H9 (cell line): ENCODE measurements at regions not wholly inside any gene's neighbourhood (a gene's known extent, or its start where the extent isn't known, plus 50 kb on each side); places are given as distances from the start of the nearest gene placed in this dataset.

ENCODE experiments used
- DNase-seq: peaks from one replicate; pipeline ENCODE4 v3.0.0-alpha.2; 2017
- H2AFZ ChIP-seq: one replicate; pipeline ENCODE4 v1.6.1; 2013; ENCODE audit warnings: mild to moderate bottlenecking, low read length, control low read depth, moderate library complexity
- H2AK5ac ChIP-seq: 2 replicates; pipeline ENCODE4 v1.6.1; 2013; ENCODE audit warnings: low read length, control low read depth, mixed read lengths; ENCODE audit not compliant: insufficient read length
- H2BK120ac ChIP-seq: one replicate; pipeline ENCODE4 v1.6.1; 2013; ENCODE audit warnings: low read depth, mild to moderate bottlenecking, low read length, control low read depth, inconsistent platforms; ENCODE audit not compliant: poor library complexity, severe bottlenecking
- H2BK12ac ChIP-seq: 2 replicates; pipeline ENCODE4 v1.6.1; 2013; ENCODE audit warnings: low read length, control low read depth, mixed read lengths, low read depth; ENCODE audit not compliant: insufficient read length
- H2BK15ac ChIP-seq: 2 replicates; pipeline ENCODE4 v1.6.1; 2013; ENCODE audit warnings: low read depth, low read length, control low read depth
- H2BK20ac ChIP-seq: one replicate; pipeline ENCODE4 v1.6.1; 2013; ENCODE audit warnings: low read depth, mild to moderate bottlenecking, low read length, control low read depth, inconsistent platforms; ENCODE audit not compliant: poor library complexity, severe bottlenecking
- H2BK5ac ChIP-seq: 2 replicates; pipeline ENCODE4 v1.6.1; 2013; ENCODE audit warnings: low read length, control low read depth, mixed read lengths; ENCODE audit not compliant: insufficient read length
- H3K14ac ChIP-seq: 2 replicates; pipeline ENCODE4 v1.6.1; 2013; ENCODE audit warnings: low read length, control low read depth; ENCODE audit not compliant: insufficient read depth
- H3K18ac ChIP-seq: 2 replicates; pipeline ENCODE4 v1.6.1; 2013; ENCODE audit warnings: low read depth, mild to moderate bottlenecking, mixed read lengths, low read length, control low read depth; ENCODE audit not compliant: insufficient read length
- H3K23ac ChIP-seq: 2 replicates; pipeline ENCODE4 v1.6.1; 2013; ENCODE audit warnings: low read length, control low read depth, mixed read lengths, low read depth; ENCODE audit not compliant: insufficient read length
- H3K23me2 ChIP-seq: 2 replicates; pipeline ENCODE4 v1.6.1; 2013; ENCODE audit warnings: low read depth, mild to moderate bottlenecking, mixed read lengths, low read length, control low read depth; ENCODE audit not compliant: insufficient read length, poor library complexity, severe bottlenecking
- H3K27ac ChIP-seq: 2 replicates; pipeline ENCODE4 v1.5.1; 2013; ENCODE audit warnings: low read length, control low read depth, mixed read lengths, low read depth; ENCODE audit not compliant: insufficient read length
- H3K27me3 ChIP-seq: 2 replicates; pipeline ENCODE4 v1.6.1; 2013; ENCODE audit warnings: low read length, control low read depth, inconsistent platforms; ENCODE audit not compliant: insufficient read depth
- H3K4ac ChIP-seq: 2 replicates; pipeline ENCODE4 v1.6.1; 2013; ENCODE audit warnings: low read depth, mild to moderate bottlenecking, control low read depth, inconsistent platforms, low read length, moderate library complexity
- H3K4me1 ChIP-seq: 2 replicates; pipeline ENCODE4 v1.6.1; 2013; ENCODE audit warnings: low read length, control low read depth, inconsistent platforms; ENCODE audit not compliant: insufficient read depth
- H3K4me2 ChIP-seq: 2 replicates; pipeline ENCODE4 v1.6.1; 2013; ENCODE audit warnings: low read length, control low read depth, mixed read lengths; ENCODE audit not compliant: insufficient read length, insufficient read depth
- H3K56ac ChIP-seq: 2 replicates; pipeline ENCODE4 v1.6.1; 2013; ENCODE audit warnings: low read depth, mild to moderate bottlenecking, mixed read lengths, low read length, control low read depth; ENCODE audit not compliant: insufficient read length
- H3K79me1 ChIP-seq: 2 replicates; pipeline ENCODE4 v1.6.1; 2013; ENCODE audit warnings: low read depth, mild to moderate bottlenecking, moderate library complexity, low read length, control low read depth, inconsistent platforms; ENCODE audit not compliant: insufficient read depth, poor library complexity, severe bottlenecking
- H3K79me2 ChIP-seq: 2 replicates; pipeline ENCODE4 v1.6.1; 2013; ENCODE audit warnings: low read length, control low read depth, inconsistent platforms; ENCODE audit not compliant: insufficient read depth
- H3K9ac ChIP-seq: 2 replicates; pipeline ENCODE4 v1.6.1; 2013; ENCODE audit warnings: low read length, control low read depth, mixed read lengths; ENCODE audit not compliant: insufficient read length; ENCODE audit errors: extremely low read depth
- H3K9me3 ChIP-seq: one replicate; pipeline ENCODE4 v1.6.1; 2013; ENCODE audit warnings: low read depth, low read length, inconsistent platforms; ENCODE audit not compliant: control insufficient read depth
- H3T11ph ChIP-seq: one replicate; pipeline ENCODE4 v1.6.1; 2013; ENCODE audit warnings: mild to moderate bottlenecking, low read length, control low read depth, inconsistent platforms
- H4K20me1 ChIP-seq: one replicate; pipeline ENCODE4 v1.6.1; 2013; ENCODE audit not compliant: control insufficient read depth, insufficient read length, insufficient read depth
- H4K5ac ChIP-seq: 2 replicates; pipeline ENCODE4 v1.6.1; 2013; ENCODE audit warnings: low read depth, mild to moderate bottlenecking, mixed read lengths, low read length, control low read depth; ENCODE audit not compliant: insufficient read length
- H4K8ac ChIP-seq: replicated peaks from 2 replicates; pipeline ENCODE4 v1.6.1; 2013; ENCODE audit warnings: low read length, control low read depth, mixed read lengths, low read depth; ENCODE audit not compliant: insufficient read length
- H4K91ac ChIP-seq: 2 replicates; pipeline ENCODE4 v1.6.1; 2013; ENCODE audit warnings: low read depth, mild to moderate bottlenecking, moderate library complexity, mixed read lengths, low read length, control low read depth; ENCODE audit not compliant: insufficient read length
- H3K27ac Mint-ChIP-seq, 3 experiments: 2 replicates in 2 of 3; 3 replicates in 1 of 3; pipeline ENCODE4 v1.8.0; 2020 to 2021; ENCODE audit warnings: mixed read lengths in 3 of 3, mild to moderate bottlenecking in 1 of 3, moderate library complexity in 1 of 3
- H3K27me3 Mint-ChIP-seq: 2 replicates; pipeline ENCODE4 v1.8.0; 2021; ENCODE audit warnings: low read depth, mild to moderate bottlenecking, moderate library complexity, mixed read lengths
- H3K36me3 Mint-ChIP-seq, 3 experiments: 2 replicates in 2 of 3; 3 replicates in 1 of 3; pipeline ENCODE4 v1.8.0; 2020 to 2021; ENCODE audit warnings: low read depth in 3 of 3, mixed read lengths in 3 of 3; ENCODE audit not compliant: insufficient read depth in 1 of 3
- H3K4me1 Mint-ChIP-seq, 2 experiments: 2 replicates each; pipeline ENCODE4 v1.8.0; 2020; ENCODE audit warnings: mixed read lengths in 2 of 2
- H3K4me3 Mint-ChIP-seq, 2 experiments: 2 replicates in 1 of 2; 3 replicates in 1 of 2; pipeline ENCODE4 v1.8.0; 2020 to 2021; ENCODE audit warnings: mild to moderate bottlenecking in 2 of 2, mixed read lengths in 2 of 2, moderate library complexity in 1 of 2
- H3K9me3 Mint-ChIP-seq, 2 experiments: 2 replicates in 1 of 2; 3 replicates in 1 of 2; pipeline ENCODE4 v1.8.0; 2020; ENCODE audit warnings: mild to moderate bottlenecking in 2 of 2, mixed read lengths in 2 of 2, moderate library complexity in 1 of 2
- CTCF ChIP-seq: fragments of 200-600 bp; sonication (generic); conservative IDR thresholded peaks from 3 replicates; pipeline ENCODE4 v1.8.0; 2021; ENCODE audit warnings: antibody characterized with exemption, mild to moderate bottlenecking
- WGBS: extraction: QIAGEN DNeasy Blood & Tissue Kit; methylation state at CpG from one replicate; pipeline ENCODE4 v1.1.7; 2013; ENCODE audit warnings: missing lambda C conversion rate, low lambda C conversion rate, mixed read lengths; ENCODE audit not compliant: insufficient read length; ENCODE audit errors: extremely low coverage; 5-methylcytosine and 5-hydroxymethylcytosine counted together

- no peaks in the 10 kb centered on the region for H3K27me3 Mint-ChIP-seq
- Histone ChIP-seq H3T11ph (no peak overlapping the region), H3K23ac (no peak overlapping the region), H2BK5ac (no peak overlapping the region), H2AFZ (no peak overlapping the region), H2BK20ac (no peak overlapping the region), H3K9me3 (no peaks in the 10 kb centered on the region), H3K27ac (no peak overlapping the region), H4K20me1 (no peaks in the 10 kb centered on the region), H2BK15ac (no peak overlapping the region), H3K56ac (no peak overlapping the region), H3K4ac (no peak overlapping the region), H3K9ac (no peak overlapping the region), H4K8ac (no peak overlapping the region), H3K27me3 (no peaks in the 10 kb centered on the region), H4K91ac (no peak overlapping the region), H2BK120ac (no peak overlapping the region), H3K79me2 (no peaks in the 10 kb centered on the region), H3K23me2 (no peaks in the 10 kb centered on the region), H3K79me1 (no peaks in the 10 kb centered on the region), H3K18ac (no peak overlapping the region), H4K5ac (no peak overlapping the region), H3K14ac (no peak overlapping the region), H3K4me1 (peaks cover 5% of the 10 kb centered on the region; the same call in 1 of the 2 replicates), H2BK12ac (no peak overlapping the region), H3K4me2 (no peak overlapping the region), H2AK5ac (no peak overlapping the region)
- TF ChIP-seq CTCF, result no peak
- no peak overlapping the region for H3K4me3 Mint-ChIP-seq
- H3K27ac Mint-ChIP-seq, result no peak overlapping the region
- no CpG with 5 or more reads among the region's 6 CpGs for WGBS
- H3K4me1 Mint-ChIP-seq, result peaks cover 12 to 15% of the 10 kb centered on the region in 2 experiments; a peak in 3 of 4 replicates
- H3K9me3 Mint-ChIP-seq, result no peaks in the 10 kb centered on the region
- no peak for DNase-seq
- H3K36me3 Mint-ChIP-seq, result peaks cover 0 to 5% (median 5%) of the 10 kb centered on the region in 3 experiments; a peak in 5 of 7 replicates
These were observed 594.8 kb upstream of the ADGRL2 start for GRCh38 chr1:81205956-81206355.
